ENCODE measurements at regions not wholly inside any gene's neighbourhood (a gene's known extent, or its start where the extent isn't known, plus 50 kb on each side); places are given as distances from the start of the nearest gene placed in this dataset.

GRCh38 chr2:228239207-228239906, 57.9 kb upstream of the SPHKAP start:
- Histone ChIP-seq H3K4me3 (ENCODE audit: low read length) (no peak overlapping the region), H3K9ac (ENCODE audit: low read length) (no peak overlapping the region), H3K36me3 (ENCODE audit: insufficient read depth, low read length) (no peaks in the 10 kb centered on the region), H4K20me1 (ENCODE audit: insufficient read depth, low read depth, low read length) (no peaks in the 10 kb centered on the region), H3K79me2 (ENCODE audit: low read length) (no peaks in the 10 kb centered on the region), H3K27ac (ENCODE audit: low read length) (no peak overlapping the region), H3K4me1 (ENCODE audit: low read length) (no peaks in the 10 kb centered on the region), H3K9me2 (replicated peaks; ENCODE audit: insufficient read depth, low read length) (no peaks in the 10 kb centered on the region), H3K9me3 (ENCODE audit: low read length) (no peaks in the 10 kb centered on the region), H2AFZ (ENCODE audit: low read length) (no peak overlapping the region), H3K4me2 (ENCODE audit: low read depth, low read length, poor library complexity, severe bottlenecking) (no peak overlapping the region), H3K27me3 (ENCODE audit: low read length) (no peaks in the 10 kb centered on the region)
- DNase-seq, result no peak

All from Karpas-422 (cell line).